GM12878 (cell line): ENCODE measurements at regions not wholly inside any gene's neighbourhood (a gene's known extent, or its start where the extent isn't known, plus 50 kb on each side); places are given as distances from the start of the nearest gene placed in this dataset.

Experiments used
- ATAC-seq: fragments of 200-7000 bp; cut with Tn5 transposase; 3 replicates; pipeline ENCODE4 v1.9.1; 2020; ENCODE audit warnings: mild to moderate bottlenecking, moderate library complexity
- BruUV-seq: library from RNA; stranded (reverse); fragments of 400-500 nt; replicated peaks from 2 replicates; lab custom pipeline; 2021; lab: Mats Ljungman, UMichigan
- CTCF ChIA-PET: fragments of 300-600 bp; sonication (Branson Sonifier 250); formaldehyde crosslinking; extraction: SDS; loops from one replicate; lab custom pipeline; 2021; ENCODE audit warnings: inconsistent platforms; lab: Yijun Ruan, JAX
- POLR2A ChIA-PET: fragments of 350-600 bp; formaldehyde crosslinking; extraction: SDS; loops from one replicate; lab custom pipeline; 2021; ENCODE audit warnings: inconsistent platforms; lab: Charles Lee
- RAD21 ChIA-PET: fragments of 300-600 bp; sonication (Branson Sonifier 250); formaldehyde crosslinking; loops from one replicate; lab custom pipeline; 2023; ENCODE audit warnings: antibody characterized with exemption; ENCODE audit not compliant: unreplicated experiment; lab: Charles Lee
- SMC1A ChIA-PET: fragments of 300-600 bp; sonication (Branson Sonifier 250); formaldehyde crosslinking; loops from one replicate; lab custom pipeline; 2023; ENCODE audit not compliant: unreplicated experiment, uncharacterized antibody; lab: Charles Lee
- DNase-seq: peaks from one replicate; pipeline ENCODE4 v3.0.0-alpha.2; 2011; ENCODE audit warnings: low read depth, low spot score
- FAIRE-seq: peaks from 3 replicates; lab custom pipeline; 2011; peaks lifted over from hg19 to GRCh38; lab: Jason Lieb, UNC
- H2AFZ ChIP-seq: 2 replicates; pipeline ENCODE4 v1.6.0; 2011; ENCODE audit warnings: low read depth, low read length, control low read depth; ENCODE audit not compliant: control insufficient read depth
- H3K27ac ChIP-seq: 2 replicates; pipeline ENCODE4 v1.5.1; 2011; ENCODE audit warnings: control low read depth; ENCODE audit not compliant: control insufficient read depth, insufficient read depth
- H3K27me3 ChIP-seq, 2 experiments: replicated peaks in 1 of 2; 2 replicates each; pipeline versions ENCODE4 v1.6.0 to v1.6.1; 2011; ENCODE audit warnings: low read length in 1 of 2; ENCODE audit not compliant: control insufficient read depth in 2 of 2, insufficient read depth in 2 of 2
- H3K36me3 ChIP-seq, 2 experiments: 2 replicates each; pipeline ENCODE4 v1.5.1; 2011; ENCODE audit warnings: low read length in 1 of 2; ENCODE audit not compliant: control insufficient read depth in 2 of 2, insufficient read depth in 2 of 2
- H3K4me1 ChIP-seq: 2 replicates; pipeline ENCODE4 v1.6.1; 2011; ENCODE audit warnings: mild to moderate bottlenecking, low read length, moderate library complexity, mixed read lengths; ENCODE audit not compliant: control insufficient read depth, insufficient read depth
- H3K4me2 ChIP-seq: 2 replicates; pipeline ENCODE4 v1.6.0; 2011; ENCODE audit warnings: control low read depth; ENCODE audit not compliant: control insufficient read depth, insufficient read depth
- H3K4me3 ChIP-seq: fragments of 200-600 bp; sonication (generic); 2 replicates; pipeline ENCODE4 v1.5.1; 2016
- H3K79me2 ChIP-seq: 2 replicates; pipeline ENCODE4 v1.6.0; 2011; ENCODE audit warnings: low read length; ENCODE audit not compliant: control insufficient read depth, insufficient read depth
- H3K9ac ChIP-seq: 2 replicates; pipeline ENCODE4 v1.8.0; 2011; ENCODE audit warnings: low read length, control low read depth, mixed read lengths; ENCODE audit not compliant: control insufficient read depth, insufficient read depth
- H3K9me3 ChIP-seq: replicated peaks from 3 replicates; pipeline ENCODE4 v1.5.1; 2011; ENCODE audit warnings: mild to moderate bottlenecking, low read length; ENCODE audit not compliant: control insufficient read depth, insufficient read depth
- H4K20me1 ChIP-seq: 2 replicates; pipeline ENCODE4 v1.6.0; 2011; ENCODE audit not compliant: control insufficient read depth, insufficient read depth
- BCLAF1 ChIP-seq: fragments of 450-650 bp; IDR thresholded peaks from 2 replicates; pipeline ENCODE4 v1.6.1; 2017; ENCODE audit warnings: antibody characterized with exemption, mild to moderate bottlenecking, moderate library complexity
- BRCA1 ChIP-seq: IDR thresholded peaks from 2 replicates; pipeline ENCODE4 v1.6.1; 2011; ENCODE audit warnings: low read depth, low read length, improper control_type of control experiment
- E2F4 ChIP-seq: IDR thresholded peaks from 2 replicates; pipeline ENCODE4 v1.6.1; 2012; ENCODE audit warnings: low read depth, low read length, improper control_type of control experiment
- ESRRA ChIP-seq: IDR thresholded peaks from 2 replicates; pipeline ENCODE4 v1.6.1; 2012; ENCODE audit warnings: mild to moderate bottlenecking, low read length, improper control_type of control experiment
- FOXM1 ChIP-seq: IDR thresholded peaks from 2 replicates; pipeline ENCODE4 v1.6.1; 2012; ENCODE audit warnings: low read depth, mild to moderate bottlenecking, inconsistent platforms, low read length, moderate library complexity
- KAT2A ChIP-seq: conservative IDR thresholded peaks from 2 replicates; pipeline ENCODE4 v1.6.1; 2011; ENCODE audit warnings: low read depth, low read length; ENCODE audit not compliant: control insufficient read depth
- LARP7 ChIP-seq: fragments of 450-650 bp; IDR thresholded peaks from 2 replicates; pipeline ENCODE4 v1.6.1; 2017; ENCODE audit warnings: mild to moderate bottlenecking
- NBN ChIP-seq: fragments of 450-650 bp; IDR thresholded peaks from 2 replicates; pipeline ENCODE4 v1.6.1; 2016
- NFIC ChIP-seq: IDR thresholded peaks from 2 replicates; pipeline ENCODE4 v1.6.1; 2012; ENCODE audit warnings: low read depth, mild to moderate bottlenecking, inconsistent platforms, low read length, moderate library complexity
- NFYA ChIP-seq: IDR thresholded peaks from 2 replicates; pipeline ENCODE4 v1.6.1; 2011; ENCODE audit warnings: low read depth, mild to moderate bottlenecking, low read length, improper control_type of control experiment, borderline replicate concordance
- RCOR1 ChIP-seq: conservative IDR thresholded peaks from 2 replicates; pipeline ENCODE4 v1.6.1; 2012; ENCODE audit warnings: low read depth, low read length, improper control_type of control experiment
- RFX5 ChIP-seq: IDR thresholded peaks from 2 replicates; pipeline ENCODE4 v1.6.1; 2011; ENCODE audit warnings: low read depth, low read length, improper control_type of control experiment
- SREBF2 ChIP-seq: IDR thresholded peaks from 2 replicates; pipeline ENCODE4 v1.6.1; 2012; ENCODE audit warnings: mild to moderate bottlenecking, low read length
- TCF12 ChIP-seq: IDR thresholded peaks from 2 replicates; pipeline ENCODE4 v1.6.1; 2011; ENCODE audit warnings: low read depth, mild to moderate bottlenecking, low read length
- USF2 ChIP-seq: IDR thresholded peaks from 2 replicates; pipeline ENCODE4 v1.6.1; 2011; ENCODE audit warnings: low read depth, low read length, improper control_type of control experiment, borderline replicate concordance
- ZNF24 ChIP-seq: fragments of 450-650 bp; IDR thresholded peaks from 2 replicates; pipeline ENCODE4 v1.6.1; 2017; ENCODE audit warnings: antibody characterized with exemption, mild to moderate bottlenecking
- ZZZ3 ChIP-seq: IDR thresholded peaks from 2 replicates; pipeline ENCODE4 v1.6.1; 2011; ENCODE audit warnings: low read depth; ENCODE audit not compliant: control insufficient read depth, insufficient read length
- WGBS: methylation state at CpG from one replicate; pipeline ENCODE4 v1.1.6; 2016; ENCODE audit warnings: low lambda C conversion rate; ENCODE audit not compliant: insufficient replicate concordance, insufficient coverage; ENCODE audit errors: missing lambda C conversion rate; 5-methylcytosine and 5-hydroxymethylcytosine counted together
- in situ Hi-C: fragments of 300-500 bp; cut with MboI; formaldehyde crosslinking; loops from 9 replicates; pipeline ENCODE4 v1.14.3; 2018; ENCODE audit warnings: mixed read lengths
- intact Hi-C: fragments of 100-400 bp; cut with micrococcal nuclease; formaldehyde crosslinking; loops from one replicate; pipeline ENCODE4 v1.14.2; 2022; ENCODE audit not compliant: unreplicated experiment

GRCh38 chr14:101473045-101473729, 88.1 kb upstream of the DIO3 start:
- H3K9me3 ChIP-seq: no peaks in the 10 kb centered on the region
- no peak overlapping the region for H3K4me2 ChIP-seq
- intact Hi-C loops (no loop called here), in situ Hi-C loops (no loop called here)
- H2AFZ ChIP-seq: no peak overlapping the region
- no peaks in the 10 kb centered on the region for H3K4me1 ChIP-seq
- SMC1A ChIA-PET: interaction anchor here (0.7 kb wide), 1 partner anchor 624 kb away, joined by 3 read pairs; no protein-coding TSS in a partner anchor
- RAD21 ChIA-PET: no interaction called here
- no peaks in the 10 kb centered on the region for H4K20me1 ChIP-seq
- DNase-seq (no peak), FAIRE-seq (no peak), ATAC-seq (no peak)
- H3K9ac ChIP-seq: no peak overlapping the region
- H3K36me3 ChIP-seq: no peaks in the 10 kb centered on the region
- BruUV-seq: no TSS peak
- 44% methylated on average over 9 of the region's 12 CpGs for WGBS
- POLR2A ChIA-PET: no interaction called here
- no peak overlapping the region for H3K4me3 ChIP-seq
- CTCF ChIA-PET: interaction anchor here (0.7 kb wide), 1 partner anchor 33 kb away, joined by 3 read pairs; no protein-coding TSS in a partner anchor
- no peaks in the 10 kb centered on the region for H3K27me3 ChIP-seq
- no peaks in the 10 kb centered on the region for H3K79me2 ChIP-seq
- no peak overlapping the region for H3K27ac ChIP-seq
- TF ChIP-seq USF2: no peak
- no peak for TF ChIP-seq NFYA
- no peak for TF ChIP-seq BCLAF1
- no peak for TF ChIP-seq ZNF24
- TF ChIP-seq SREBF2: no peak
- TF ChIP-seq RFX5: no peak
- no peak for TF ChIP-seq RCOR1
- no peak for TF ChIP-seq BRCA1
- TF ChIP-seq E2F4: no peak
- no peak for TF ChIP-seq FOXM1
- TF ChIP-seq KAT2A: no peak
- no peak for TF ChIP-seq NBN
- no peak for TF ChIP-seq ESRRA
- TF ChIP-seq LARP7: no peak
- no peak for TF ChIP-seq TCF12
- no peak for TF ChIP-seq ZZZ3
- no peak for TF ChIP-seq NFIC
